ENCODE measurements at regions not wholly inside any gene's neighbourhood (a gene's known extent, or its start where the extent isn't known, plus 50 kb on each side); places are given as distances from the start of the nearest gene placed in this dataset.

GRCh38 chr5:163938595-163938994 lies 433.2 kb downstream of the MAT2B start:
- no peaks in the 10 kb centered on the region for H3K4me1 ChIP-seq
- H3K4me3 ChIP-seq, result no peak overlapping the region
- TF ChIP-seq, protein P1, sequence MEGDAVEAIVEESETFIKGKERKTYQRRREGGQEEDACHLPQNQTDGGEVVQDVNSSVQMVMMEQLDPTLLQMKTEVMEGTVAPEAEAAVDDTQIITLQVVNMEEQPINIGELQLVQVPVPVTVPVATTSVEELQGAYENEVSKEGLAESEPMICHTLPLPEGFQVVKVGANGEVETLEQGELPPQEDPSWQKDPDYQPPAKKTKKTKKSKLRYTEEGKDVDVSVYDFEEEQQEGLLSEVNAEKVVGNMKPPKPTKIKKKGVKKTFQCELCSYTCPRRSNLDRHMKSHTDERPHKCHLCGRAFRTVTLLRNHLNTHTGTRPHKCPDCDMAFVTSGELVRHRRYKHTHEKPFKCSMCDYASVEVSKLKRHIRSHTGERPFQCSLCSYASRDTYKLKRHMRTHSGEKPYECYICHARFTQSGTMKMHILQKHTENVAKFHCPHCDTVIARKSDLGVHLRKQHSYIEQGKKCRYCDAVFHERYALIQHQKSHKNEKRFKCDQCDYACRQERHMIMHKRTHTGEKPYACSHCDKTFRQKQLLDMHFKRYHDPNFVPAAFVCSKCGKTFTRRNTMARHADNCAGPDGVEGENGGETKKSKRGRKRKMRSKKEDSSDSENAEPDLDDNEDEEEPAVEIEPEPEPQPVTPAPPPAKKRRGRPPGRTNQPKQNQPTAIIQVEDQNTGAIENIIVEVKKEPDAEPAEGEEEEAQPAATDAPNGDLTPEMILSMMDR (IDR thresholded peaks at IDR 0.05), result no peak
- no peaks in the 10 kb centered on the region for H3K9me3 ChIP-seq
- H3K27me3 ChIP-seq, result no peaks in the 10 kb centered on the region
- DNase-seq (ENCODE audit: low spot score), result no peak
- H3K36me3 ChIP-seq, result no peaks in the 10 kb centered on the region
- no peak overlapping the region for H3K27ac ChIP-seq

DNA sequence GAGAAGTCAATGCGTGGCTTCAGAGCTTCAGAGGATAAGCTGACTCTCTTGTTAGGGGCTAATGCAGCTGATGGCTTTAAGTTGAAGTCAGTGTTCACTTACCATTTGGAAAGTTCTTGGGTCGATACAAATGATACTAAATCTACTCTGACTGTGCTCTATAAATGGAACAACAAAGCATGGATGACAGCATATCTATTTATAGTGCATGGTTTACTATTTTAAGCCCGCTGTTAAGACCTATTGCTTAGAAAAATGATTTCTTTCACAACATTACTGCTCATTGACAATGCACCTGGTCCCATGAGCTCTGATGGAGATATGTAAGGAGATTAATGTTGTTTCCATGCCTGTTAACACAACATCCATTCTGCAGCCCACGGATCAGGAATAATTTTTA lies 435.7 kb downstream of the MAT2B start:
- H3K36me3 ChIP-seq, result no peaks in the 10 kb centered on the region
- H3K4me3 ChIP-seq, result no peak overlapping the region
- no peaks in the 10 kb centered on the region for H3K27me3 ChIP-seq
- H3K27ac ChIP-seq, result no peak overlapping the region
- no peaks in the 10 kb centered on the region for H3K9me3 ChIP-seq
- H3K4me1 ChIP-seq, result no peaks in the 10 kb centered on the region
- TF ChIP-seq, protein P1 (IDR thresholded peaks at IDR 0.05), result no peak
- no peak for DNase-seq (ENCODE audit: low spot score)

- no peaks in the 10 kb centered on the region for H3K9me3 ChIP-seq
Measured at GRCh38 chr5:163943546-163943945, 438.1 kb downstream of the MAT2B start.

GRCh38 chr5:163944738-163945137 lies 439.3 kb downstream of the MAT2B start:
- H3K27ac ChIP-seq, result no peak overlapping the region
- no peak overlapping the region for H3K4me3 ChIP-seq
- H3K36me3 ChIP-seq, result no peaks in the 10 kb centered on the region
- TF ChIP-seq, protein P1 (IDR thresholded peaks at IDR 0.05), result no peak
- no peak for DNase-seq (ENCODE audit: low spot score)
- no peaks in the 10 kb centered on the region for H3K9me3 ChIP-seq
- no peaks in the 10 kb centered on the region for H3K4me1 ChIP-seq
- H3K27me3 ChIP-seq, result no peaks in the 10 kb centered on the region

More at GRCh38 chr5:163943546-163943945, 438.1 kb downstream of the MAT2B start:
- H3K36me3 ChIP-seq, result no peaks in the 10 kb centered on the region
- H3K27me3 ChIP-seq, result no peaks in the 10 kb centered on the region
- no peak overlapping the region for H3K27ac ChIP-seq
- H3K4me1 ChIP-seq, result no peaks in the 10 kb centered on the region
- no peak for DNase-seq (ENCODE audit: low spot score)
- TF ChIP-seq, protein P1 (IDR thresholded peaks at IDR 0.05), result no peak
- H3K4me3 ChIP-seq, result no peak overlapping the region

DNA sequence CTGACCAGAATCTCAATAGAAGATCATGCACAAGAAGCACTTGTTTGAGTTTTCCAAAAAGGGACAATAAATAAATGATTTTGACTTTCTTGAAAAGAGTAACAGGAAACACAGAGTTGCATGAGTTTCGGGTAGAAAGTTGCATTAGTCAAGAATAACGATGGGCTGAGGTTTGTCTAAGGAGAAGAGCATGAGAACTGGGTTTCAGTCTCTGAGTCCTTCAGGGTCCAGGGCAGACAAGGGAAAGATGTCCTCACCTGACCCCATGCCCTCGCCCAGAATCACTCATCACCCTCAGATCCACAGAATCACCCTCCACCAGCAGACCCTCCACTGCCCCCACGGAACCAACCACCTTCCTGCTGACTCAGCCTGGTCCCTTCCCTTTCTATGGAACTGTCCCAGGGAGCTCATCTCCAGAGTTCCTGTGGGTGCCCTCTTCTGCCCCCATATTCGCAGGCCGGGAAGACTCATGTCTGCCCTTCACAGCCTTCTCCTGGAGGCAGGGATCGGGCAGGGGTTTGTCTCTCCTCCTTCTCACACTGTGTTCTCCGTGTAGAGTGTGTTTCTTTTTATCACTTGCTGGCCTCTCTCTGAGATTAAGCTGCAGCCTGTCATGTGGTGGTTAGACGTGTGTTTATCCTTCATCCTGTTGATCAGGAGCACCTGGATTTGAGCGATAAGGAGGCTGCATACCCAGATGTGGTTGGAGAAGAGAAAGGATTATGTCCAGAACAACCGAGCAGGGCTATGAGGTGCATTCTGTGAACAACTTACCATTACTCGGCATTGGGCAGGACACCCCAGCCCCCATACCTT lies 442.6 kb downstream of the MAT2B start:
- H3K4me3 ChIP-seq, result no peak overlapping the region
- H3K27ac ChIP-seq, result no peak overlapping the region
- no peaks in the 10 kb centered on the region for H3K9me3 ChIP-seq
- H3K4me1 ChIP-seq, result no peaks in the 10 kb centered on the region
- TF ChIP-seq, protein P1 (IDR thresholded peaks at IDR 0.05), result no peak
- H3K27me3 ChIP-seq, result no peaks in the 10 kb centered on the region
- no peaks in the 10 kb centered on the region for H3K36me3 ChIP-seq
- DNase-seq (ENCODE audit: low spot score), result no peak

GRCh38 chr5:163950248-163950647 lies 444.8 kb downstream of the MAT2B start:
- Histone ChIP-seq H3K36me3 (no peaks in the 10 kb centered on the region), H3K9me3 (no peaks in the 10 kb centered on the region), H3K27ac (no peak overlapping the region), H3K4me1 (no peaks in the 10 kb centered on the region), H3K27me3 (no peaks in the 10 kb centered on the region), H3K4me3 (no peak overlapping the region)
- DNase-seq (ENCODE audit: low spot score), result no peak
- TF ChIP-seq, protein P1 (IDR thresholded peaks at IDR 0.05), result no peak
